Stomach (tissue), 8 donors: ENCODE measurements at regions not wholly inside any gene's neighbourhood (a gene's known extent, or its start where the extent isn't known, plus 50 kb on each side); places are given as distances from the start of the nearest gene placed in this dataset.

Source experiments
- DNase-seq, 2 donors: peaks; one replicate each; pipeline versions ENCODE4 v3.0.0 to v3.0.0-alpha.2; 2013 to 2019
- H3K27ac ChIP-seq, 5 donors: fragments of 200-600 bp in 4 of 5; sonication (generic) in 4 of 5; one replicate each; pipeline ENCODE4 v1.5.1; 2013 to 2019; ENCODE audit warnings: mild to moderate bottlenecking in 1 of 5, moderate library complexity in 1 of 5
- H3K27me3 ChIP-seq, 3 donors: fragments of 200-600 bp; sonication (generic); one replicate each; pipeline ENCODE4 v1.5.1; 2017 to 2019; ENCODE audit warnings: mixed run types in 1 of 3
- H3K36me3 ChIP-seq, 4 donors: fragments of 200-600 bp; sonication (generic); 1 replicate in 3 of 4; 2 replicates in 1 of 4; pipeline ENCODE4 v1.5.1; 2016 to 2019
- H3K4me1 ChIP-seq, 4 donors: fragments of 200-600 bp; sonication (generic); one replicate each; pipeline ENCODE4 v1.5.1; 2016 to 2019
- H3K4me3 ChIP-seq, 4 donors: fragments of 200-600 bp; sonication (generic) in 3 of 4; one replicate each; pipeline ENCODE4 v1.5.1; 2016 to 2019; ENCODE audit warnings: mild to moderate bottlenecking in 1 of 4
- H3K9me3 ChIP-seq, 4 donors: fragments of 200-600 bp; sonication (generic); one replicate each; pipeline ENCODE4 v1.5.1; 2016 to 2019
- CTCF ChIP-seq, 7 experiments: fragments of 450-650 bp in 4 of 7; fragments of 200-600 bp in 3 of 7; sonication (generic) in 3 of 7; IDR thresholded peaks; one replicate each; pipeline ENCODE4 v1.5.1; 2016 to 2019; ENCODE audit warnings: antibody characterized with exemption in 7 of 7, control low read depth in 2 of 7, mild to moderate bottlenecking in 1 of 7
- EP300 ChIP-seq: sonication (generic); formaldehyde crosslinking; IDR thresholded peaks from one replicate; pipeline ENCODE4 v1.6.1; 2017; ENCODE audit warnings: antibody characterized with exemption
- POLR2A ChIP-seq, 4 donors: fragments of 450-650 bp; IDR thresholded peaks; one replicate each; pipeline ENCODE4 v1.6.1; 2016; ENCODE audit warnings: antibody characterized with exemption in 4 of 4, control low read depth in 2 of 4, mild to moderate bottlenecking in 1 of 4, moderate library complexity in 1 of 4
- POLR2AphosphoS5 ChIP-seq, 3 donors: sonication (generic); formaldehyde crosslinking; IDR thresholded peaks; one replicate each; pipeline ENCODE4 v1.6.1; 2016; ENCODE audit warnings: antibody characterized with exemption in 3 of 3
- WGBS, 5 donors: extraction: QIAGEN DNeasy Blood & Tissue Kit in 3 of 5; methylation state at CpG; one replicate each; pipeline versions ENCODE4 v1.1.5 to v1.1.7; 2013 to 2018; 5-methylcytosine and 5-hydroxymethylcytosine counted together
- intact Hi-C: fragments of 100-400 bp; cut with DNase I; formaldehyde crosslinking; loops from one replicate; pipeline ENCODE4 v1.15.1; 2023; ENCODE audit warnings: low total_unique reads
- donor health status: healthy with polysubstance abuse.
- donor health status: Bipolar disorder and iron deficiency.
- donor health status: healthy.

GRCh38 chr22:44436736-44437135 lies 61.3 kb downstream of the RTL6 start:
- intact Hi-C loops = no loop called here
- WGBS, 5 donors = 81 to 86% (median 84%) methylated on average over 8 of the region's 8 CpGs
- Histone ChIP-seq H3K4me1 (peaks cover 0 to 10% (median 0%) of the 10 kb centered on the region in 4 donors), H3K27ac (no peak overlapping the region), H3K4me3 (no peak overlapping the region), H3K9me3 (no peaks in the 10 kb centered on the region), H3K27me3 (no peaks in the 10 kb centered on the region), H3K36me3 (no peaks in the 10 kb centered on the region)
- DNase-seq = no peak
- TF ChIP-seq EP300 (no peak), POLR2AphosphoS5 (IDR thresholded peaks at IDR 0.05) (no peak), CTCF (IDR thresholded peaks at IDR 0.05) (no peak), POLR2A (IDR thresholded peaks at IDR 0.05) (no peak)

GRCh38 chr22:44431256-44431655 lies 66.8 kb downstream of the RTL6 start:
- Histone ChIP-seq H3K4me1 (peaks cover 0 to 12% (median 0%) of the 10 kb centered on the region in 4 donors), H3K27ac (no peak overlapping the region), H3K9me3 (no peaks in the 10 kb centered on the region), H3K27me3 (peaks cover 0 to 28% (median 0%) of the 10 kb centered on the region in 3 donors), H3K4me3 (no peak overlapping the region), H3K36me3 (no peaks in the 10 kb centered on the region)
- DNase-seq = no peak
- TF ChIP-seq POLR2AphosphoS5 (IDR thresholded peaks at IDR 0.05) (no peak), CTCF (IDR thresholded peaks at IDR 0.05) (no peak), POLR2A (IDR thresholded peaks at IDR 0.05) (no peak)
- 90 to 98% (median 95%) methylated on average over 4 of the region's 4 CpGs for WGBS, 5 donors
- intact Hi-C loops = no loop called here

GRCh38 chr22:44430716-44431115 lies 67.3 kb downstream of the RTL6 start:
- Histone ChIP-seq H3K36me3 (no peaks in the 10 kb centered on the region), H3K9me3 (no peaks in the 10 kb centered on the region), H3K27me3 (peaks cover 0 to 29% (median 0%) of the 10 kb centered on the region in 3 donors), H3K4me3 (no peak overlapping the region), H3K4me1 (peaks cover 0 to 12% (median 0%) of the 10 kb centered on the region in 4 donors), H3K27ac (no peak overlapping the region)
- TF ChIP-seq CTCF (IDR thresholded peaks at IDR 0.05) (no peak), EP300 (no peak), POLR2AphosphoS5 (IDR thresholded peaks at IDR 0.05) (no peak), POLR2A (IDR thresholded peaks at IDR 0.05) (no peak)
- 84 to 97% (median 95%) methylated on average over 6 to 7 of the region's 7 CpGs for WGBS, 5 donors
- intact Hi-C loops = no loop called here
- no peak for DNase-seq

- no peak overlapping the region for H3K4me3 ChIP-seq
- no peaks in the 10 kb centered on the region for H3K9me3 ChIP-seq
- peaks cover 0 to 12% (median 0%) of the 10 kb centered on the region in 4 donors for H3K4me1 ChIP-seq
- H3K27ac ChIP-seq = no peak overlapping the region
- no peak for TF ChIP-seq POLR2AphosphoS5 (IDR thresholded peaks at IDR 0.05)
- no peak for TF ChIP-seq CTCF (IDR thresholded peaks at IDR 0.05)
- TF ChIP-seq POLR2A (IDR thresholded peaks at IDR 0.05) = no peak
- no peak for TF ChIP-seq EP300
- H3K27me3 ChIP-seq = peaks cover 0 to 31% (median 0%) of the 10 kb centered on the region in 3 donors
- H3K36me3 ChIP-seq = no peaks in the 10 kb centered on the region
- intact Hi-C loops = no loop called here
- WGBS, 5 donors = 85 to 95% (median 91%) methylated on average over 15 to 16 of the region's 16 CpGs
- DNase-seq = no peak
These were observed 68.0 kb downstream of the RTL6 start for GRCh38 chr22:44429941-44430587.
